Testis (tissue), 2 donors: ENCODE measurements at regions not wholly inside any gene's neighbourhood (a gene's known extent, or its start where the extent isn't known, plus 50 kb on each side); places are given as distances from the start of the nearest gene placed in this dataset.

ENCODE experiments used
- CTCF ChIP-seq, 3 experiments: fragments of 450-650 bp in 2 of 3; fragments of 200-600 bp in 1 of 3; sonication (generic) in 1 of 3; IDR thresholded peaks; one replicate each; pipeline ENCODE4 v1.5.1; 2016 to 2019; ENCODE audit warnings: antibody characterized with exemption in 3 of 3, mild to moderate bottlenecking in 2 of 3, moderate library complexity in 1 of 3
- POLR2A ChIP-seq: fragments of 450-650 bp; IDR thresholded peaks from one replicate; pipeline ENCODE4 v1.6.1; 2017; ENCODE audit warnings: antibody characterized with exemption, mild to moderate bottlenecking, moderate library complexity

GRCh38 chr18:74023220-74023619, 124.4 kb downstream of the FBXO15 start:
- no peak for TF ChIP-seq POLR2A
- no peak for TF ChIP-seq CTCF (IDR thresholded peaks at IDR 0.05)
